ENCODE measurements at regions not wholly inside any gene's neighbourhood (a gene's known extent, or its start where the extent isn't known, plus 50 kb on each side); places are given as distances from the start of the nearest gene placed in this dataset.

DNA sequence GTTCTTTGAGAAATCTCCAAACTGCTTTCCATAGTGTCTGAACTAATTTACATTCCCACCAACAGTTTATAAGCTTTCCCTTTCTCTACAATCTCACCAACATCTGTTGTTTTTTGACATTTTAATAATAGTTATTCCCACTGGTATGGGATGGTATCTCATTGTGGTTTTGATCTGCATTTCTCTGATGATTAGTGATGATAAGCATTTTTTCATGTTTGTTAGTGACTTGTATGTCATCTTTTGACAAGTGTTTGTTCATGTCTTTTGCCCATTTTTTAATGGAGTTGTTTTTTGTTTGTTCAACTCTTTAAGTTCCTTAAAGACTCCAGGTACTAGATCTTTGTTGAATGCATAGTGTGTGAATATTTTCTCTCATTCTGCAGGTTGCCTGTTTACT, 116.6 kb upstream of the TSC22D2 start:
- H3K79me2 ChIP-seq (ENCODE audit: control insufficient read depth in 1 of 2, insufficient read depth in 2 of 2, low read length in 2 of 2): no peaks in the 10 kb centered on the region
- H3K18ac ChIP-seq (ENCODE audit: extremely low read depth, low read length): no peak overlapping the region
- H2BK15ac ChIP-seq (ENCODE audit: low read length): no peak overlapping the region
- no peak overlapping the region for H2BK20ac ChIP-seq (ENCODE audit: low read length)
- TF ChIP-seq CTBP2 (IDR thresholded peaks at IDR 0.05; ENCODE audit: borderline replicate concordance, insufficient read depth, insufficient read length, low read length): no peak
- TF ChIP-seq SIX5 (IDR thresholded peaks at IDR 0.05; ENCODE audit: low read depth, low read length): no peak
- TF ChIP-seq ASH2L (IDR thresholded peaks at IDR 0.05; ENCODE audit: low read length): no peak
- TF ChIP-seq RBBP5 (IDR thresholded peaks at IDR 0.05; ENCODE audit: borderline replicate concordance, low read depth, low read length): no peak
- TF ChIP-seq JUN (IDR thresholded peaks at IDR 0.05; ENCODE audit: low read depth, low read length): no peak
- no peak for TF ChIP-seq ZNF274 (IDR thresholded peaks at IDR 0.05; ENCODE audit: borderline replicate concordance, extremely low read depth, low read length)
- no peak for TF ChIP-seq RAD21 (IDR thresholded peaks at IDR 0.05 in 1 of 2, conservative IDR thresholded peaks at IDR 0.05 in 1 of 2; ENCODE audit: low read depth in 2 of 2, low read length in 2 of 2)
- TF ChIP-seq EP300 (IDR thresholded peaks at IDR 0.05; ENCODE audit: borderline replicate concordance in 1 of 2, low read depth in 2 of 2, low read length in 2 of 2): no peak
- TF ChIP-seq SIN3A (conservative IDR thresholded peaks at IDR 0.05 in 1 of 2, IDR thresholded peaks at IDR 0.05 in 1 of 2; ENCODE audit: low read depth in 1 of 2, low read length in 2 of 2): no peak
- TF ChIP-seq, protein P1, sequence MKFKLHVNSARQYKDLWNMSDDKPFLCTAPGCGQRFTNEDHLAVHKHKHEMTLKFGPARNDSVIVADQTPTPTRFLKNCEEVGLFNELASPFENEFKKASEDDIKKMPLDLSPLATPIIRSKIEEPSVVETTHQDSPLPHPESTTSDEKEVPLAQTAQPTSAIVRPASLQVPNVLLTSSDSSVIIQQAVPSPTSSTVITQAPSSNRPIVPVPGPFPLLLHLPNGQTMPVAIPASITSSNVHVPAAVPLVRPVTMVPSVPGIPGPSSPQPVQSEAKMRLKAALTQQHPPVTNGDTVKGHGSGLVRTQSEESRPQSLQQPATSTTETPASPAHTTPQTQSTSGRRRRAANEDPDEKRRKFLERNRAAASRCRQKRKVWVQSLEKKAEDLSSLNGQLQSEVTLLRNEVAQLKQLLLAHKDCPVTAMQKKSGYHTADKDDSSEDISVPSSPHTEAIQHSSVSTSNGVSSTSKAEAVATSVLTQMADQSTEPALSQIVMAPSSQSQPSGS (IDR thresholded peaks at IDR 0.05; ENCODE audit: low read length): no peak
- no peak for TF ChIP-seq NRF1 (IDR thresholded peaks at IDR 0.05; ENCODE audit: low read depth, low read length)
- no peak overlapping the region for H3K4me2 ChIP-seq (ENCODE audit: insufficient read depth in 1 of 2, low read depth in 2 of 2, low read length in 2 of 2)
- no peak for FAIRE-seq
- no peak overlapping the region for H2AFZ ChIP-seq (ENCODE audit: low read length)
- H3K14ac ChIP-seq (ENCODE audit: insufficient read length): no peak overlapping the region
- no peak overlapping the region for H3K9ac ChIP-seq (replicated peaks in 1 of 4; ENCODE audit: extremely low read depth in 1 of 4, low read depth in 3 of 4, low read length in 3 of 4)
- no peak overlapping the region for H3K4ac ChIP-seq (replicated peaks; ENCODE audit: insufficient read length, low read depth, low read length)
- ChIA-PET POLR2A (ENCODE audit: partially characterized antibody) (no interaction called here), CTCF (ENCODE audit: partially characterized antibody) (interaction anchor here (1.1 kb wide), 1 partner anchor 11 kb away, joined by 4 read pairs; no protein-coding TSS in a partner anchor)
- H2BK120ac ChIP-seq (replicated peaks; ENCODE audit: low read depth, low read length): no peak overlapping the region
- H3K27ac ChIP-seq (ENCODE audit: low read depth, low read length): no peak overlapping the region
- H3K27me3 ChIP-seq (replicated peaks in 1 of 4; ENCODE audit: control insufficient read depth in 3 of 4, extremely low read depth in 1 of 4, insufficient read depth in 3 of 4, low read length in 3 of 4): no peaks in the 10 kb centered on the region
- H2BK5ac ChIP-seq (ENCODE audit: low read depth, low read length): no peak overlapping the region
- peaks cover 0 to 4% (median 2%) of the 10 kb centered on the region in 4 experiments; a peak in 3 of 7 replicates for H3K4me1 ChIP-seq (replicated peaks in 1 of 4; ENCODE audit: control insufficient read depth in 3 of 4, insufficient read depth in 4 of 4, low read length in 3 of 4)
- H2BK12ac ChIP-seq (ENCODE audit: low read depth, low read length): no peak overlapping the region
- H3K79me1 ChIP-seq (ENCODE audit: low read depth, low read length): no peaks in the 10 kb centered on the region
- H3K36me3 ChIP-seq (ENCODE audit: control insufficient read depth in 2 of 4, insufficient read depth in 4 of 4, low read length in 3 of 4): no peaks in the 10 kb centered on the region
- H3K4me3 ChIP-seq (ENCODE audit: extremely low read depth in 1 of 4, insufficient read depth in 2 of 4, low read depth in 3 of 4, low read length in 4 of 4): no peak overlapping the region
- no peak overlapping the region for H3K23ac ChIP-seq (ENCODE audit: insufficient read length)
- H3K23me2 ChIP-seq (ENCODE audit: low read depth, low read length): no peaks in the 10 kb centered on the region
- H4K20me1 ChIP-seq (replicated peaks in 1 of 2; ENCODE audit: control insufficient read depth in 1 of 2, insufficient read depth in 2 of 2, low read length in 2 of 2): no peaks in the 10 kb centered on the region
- no peak overlapping the region for H4K8ac ChIP-seq (ENCODE audit: extremely low read depth, insufficient read depth, low read length)
- H4K5ac ChIP-seq (ENCODE audit: insufficient read length, low read depth, low read length): no peak overlapping the region
- DNase-seq (ENCODE audit: low read depth in 1 of 2, low spot score in 2 of 2): no peak
- H4K91ac ChIP-seq (replicated peaks; ENCODE audit: insufficient read length, low read length): no peak overlapping the region
- H2AK5ac ChIP-seq (ENCODE audit: low read depth, low read length): no peak overlapping the region
- no peaks in the 10 kb centered on the region for H3K9me3 ChIP-seq (ENCODE audit: insufficient read depth in 2 of 2, low read depth in 1 of 2, low read length in 1 of 2)
- H3K56ac ChIP-seq (replicated peaks; ENCODE audit: insufficient read length, low read depth, low read length): no peak overlapping the region
